ENCODE measurements at regions not wholly inside any gene's neighbourhood (a gene's known extent, or its start where the extent isn't known, plus 50 kb on each side); places are given as distances from the start of the nearest gene placed in this dataset.
"Not testable (repeated sequence)": the region's sequence is repeated elsewhere in the genome, so short reads cannot be mapped to it uniquely, and the experiment has no call there.

- peak in 1 of 2 experiments; percentile 47 for DNase-seq
- intact Hi-C loops (cut with micrococcal nuclease; ENCODE audit: unreplicated experiment), result no loop called here
- Histone ChIP-seq H3K79me2 (ENCODE audit: low read depth) (no peaks in the 10 kb centered on the region), H3K27me3 (ENCODE audit: insufficient read depth, low read depth) (peaks cover 53% of the 10 kb centered on the region), H2AFZ (no peak overlapping the region), H3K9me2 (ENCODE audit: insufficient read depth) (no peaks in the 10 kb centered on the region), H3K27ac (no peak overlapping the region), H3K4me1 (replicated peaks; ENCODE audit: insufficient read depth) (no peaks in the 10 kb centered on the region), H3K9me3 (ENCODE audit: insufficient read depth, low read depth) (no peaks in the 10 kb centered on the region), H3F3A (ENCODE audit: insufficient read depth, low read depth) (no peaks in the 10 kb centered on the region), H3K4me2 (no peak overlapping the region), H3K4me3 (no peak overlapping the region), H4K20me1 (ENCODE audit: insufficient read depth) (no peaks in the 10 kb centered on the region), H3K36me3 (ENCODE audit: low read depth) (no peaks in the 10 kb centered on the region)
- BruUV-seq (replicated peaks), result no TSS peak
- TF ChIP-seq EZH2 (IDR thresholded peaks at IDR 0.05; ENCODE audit: low read depth), result no peak
- TF ChIP-seq CTCF (conservative IDR thresholded peaks at IDR 0.05), result no peak
- POLR2A ChIA-PET (ENCODE audit: unreplicated experiment), result no interaction called here
- CTCF ChIA-PET, result no interaction called here
Observed at GRCh38 chr1:229006121-229006870, 264.6 kb upstream of the RAB4A start.

GRCh38 chr1:229007167-229007566 lies 263.7 kb upstream of the RAB4A start:
- Histone ChIP-seq H3K4me1 (replicated peaks; ENCODE audit: insufficient read depth) (no peaks in the 10 kb centered on the region), H3K9me2 (ENCODE audit: insufficient read depth) (no peaks in the 10 kb centered on the region), H2AFZ (no peak overlapping the region), H4K20me1 (ENCODE audit: insufficient read depth) (no peaks in the 10 kb centered on the region), H3K4me2 (no peak overlapping the region), H3K27me3 (ENCODE audit: insufficient read depth, low read depth) (peaks cover 55% of the 10 kb centered on the region), H3K27ac (no peak overlapping the region), H3K36me3 (ENCODE audit: low read depth) (no peaks in the 10 kb centered on the region), H3K9me3 (ENCODE audit: insufficient read depth, low read depth) (no peaks in the 10 kb centered on the region), H3K4me3 (no peak overlapping the region), H3F3A (ENCODE audit: insufficient read depth, low read depth) (no peaks in the 10 kb centered on the region), H3K79me2 (ENCODE audit: low read depth) (no peaks in the 10 kb centered on the region)
- DNase-seq, result no peak
- intact Hi-C loops (cut with micrococcal nuclease; ENCODE audit: unreplicated experiment), result no loop called here
- BruUV-seq (replicated peaks), result no TSS peak
- no peak for TF ChIP-seq EZH2 (IDR thresholded peaks at IDR 0.05; ENCODE audit: low read depth)
- TF ChIP-seq CTCF (conservative IDR thresholded peaks at IDR 0.05), result no peak
- ChIA-PET POLR2A (ENCODE audit: unreplicated experiment) (no interaction called here), CTCF (no interaction called here)

- TF ChIP-seq CTCF (conservative IDR thresholded peaks at IDR 0.05) (no peak), EZH2 (IDR thresholded peaks at IDR 0.05; ENCODE audit: low read depth) (no peak)
- Histone ChIP-seq H3K4me3 (no peak overlapping the region), H3K27ac (no peak overlapping the region), H3F3A (ENCODE audit: insufficient read depth, low read depth) (no peaks in the 10 kb centered on the region), H3K4me1 (replicated peaks; ENCODE audit: insufficient read depth) (no peaks in the 10 kb centered on the region), H4K20me1 (ENCODE audit: insufficient read depth) (no peaks in the 10 kb centered on the region), H3K9me2 (ENCODE audit: insufficient read depth) (no peaks in the 10 kb centered on the region), H3K36me3 (ENCODE audit: low read depth) (no peaks in the 10 kb centered on the region), H3K79me2 (ENCODE audit: low read depth) (no peaks in the 10 kb centered on the region), H3K4me2 (no peak overlapping the region), H3K9me3 (ENCODE audit: insufficient read depth, low read depth) (no peaks in the 10 kb centered on the region), H3K27me3 (ENCODE audit: insufficient read depth, low read depth) (peaks cover 55% of the 10 kb centered on the region), H2AFZ (no peak overlapping the region)
- CTCF ChIA-PET, result no interaction called here
- POLR2A ChIA-PET (ENCODE audit: unreplicated experiment), result no interaction called here
- no peak for DNase-seq
- BruUV-seq (replicated peaks), result no TSS peak
- intact Hi-C loops (cut with micrococcal nuclease; ENCODE audit: unreplicated experiment), result no loop called here
Observed at GRCh38 chr1:229007701-229008100, 263.2 kb upstream of the RAB4A start.

GRCh38 chr1:229008347-229008746 lies 262.6 kb upstream of the RAB4A start:
- intact Hi-C loops (cut with micrococcal nuclease; ENCODE audit: unreplicated experiment), result not testable (repeated sequence)

More at GRCh38 chr1:229008347-229008746, 262.6 kb upstream of the RAB4A start:
- H2AFZ ChIP-seq; H3K4me2 ChIP-seq; H3K27ac ChIP-seq; H3K36me3 ChIP-seq (ENCODE audit: low read depth); POLR2A ChIA-PET (ENCODE audit: unreplicated experiment); H3K9me3 ChIP-seq (ENCODE audit: insufficient read depth, low read depth); CTCF ChIA-PET; DNase-seq; H3K9me2 ChIP-seq (ENCODE audit: insufficient read depth); H3K4me1 ChIP-seq (replicated peaks; ENCODE audit: insufficient read depth); H4K20me1 ChIP-seq (ENCODE audit: insufficient read depth); BruUV-seq (replicated peaks); H3K79me2 ChIP-seq (ENCODE audit: low read depth); H3F3A ChIP-seq (ENCODE audit: insufficient read depth, low read depth); H3K4me3 ChIP-seq: not testable (repeated sequence)
- peaks cover 54% of the 10 kb centered on the region for H3K27me3 ChIP-seq (ENCODE audit: insufficient read depth, low read depth)

Data from PC-9 (cell line).